Naive B cell (primary cell): ENCODE measurements at regions not wholly inside any gene's neighbourhood (a gene's known extent, or its start where the extent isn't known, plus 50 kb on each side); places are given as distances from the start of the nearest gene placed in this dataset.
"Not testable (repeated sequence)": the region's sequence is repeated elsewhere in the genome, so short reads cannot be mapped to it uniquely, and the experiment has no call there.

Experiments
- ATAC-seq, 2 donors: fragments of 150-1000 bp; cut with Tn5 transposase; 2 replicates each; pipeline ENCODE4 v1.10.0; 2021; ENCODE audit warnings: low read depth in 2 of 2, mild to moderate bottlenecking in 2 of 2, moderate library complexity in 2 of 2
- DNase-seq: peaks from one replicate; pipeline ENCODE4 v3.0.0; 2022
- H3K27ac Mint-ChIP-seq, 6 donors: one replicate each; pipeline ENCODE4 v1.8.0; 2020 to 2022; ENCODE audit warnings: mild to moderate bottlenecking in 6 of 6, mixed read lengths in 6 of 6, moderate library complexity in 5 of 6, inconsistent platforms in 2 of 6
- H3K27me3 Mint-ChIP-seq, 3 donors: one replicate each; pipeline ENCODE4 v1.8.0; 2021 to 2022; ENCODE audit warnings: mixed read lengths in 3 of 3, mild to moderate bottlenecking in 1 of 3
- H3K36me3 Mint-ChIP-seq, 2 donors: one replicate each; pipeline ENCODE4 v1.8.0; 2020 to 2022; ENCODE audit warnings: mixed read lengths in 2 of 2, inconsistent platforms in 1 of 2, mild to moderate bottlenecking in 1 of 2
- H3K4me1 Mint-ChIP-seq, 3 donors: one replicate each; pipeline ENCODE4 v1.8.0; 2020 to 2022; ENCODE audit warnings: mixed read lengths in 3 of 3, inconsistent platforms in 1 of 3, mild to moderate bottlenecking in 1 of 3, moderate library complexity in 1 of 3
- H3K4me3 Mint-ChIP-seq, 8 donors: one replicate each; pipeline ENCODE4 v1.8.0; 2020 to 2022; ENCODE audit warnings: mild to moderate bottlenecking in 8 of 8, mixed read lengths in 8 of 8, moderate library complexity in 8 of 8, inconsistent platforms in 2 of 8
- H3K9me3 Mint-ChIP-seq, 7 donors: one replicate each; pipeline ENCODE4 v1.8.0; 2020 to 2022; ENCODE audit warnings: mixed read lengths in 7 of 7, mild to moderate bottlenecking in 5 of 7, inconsistent platforms in 2 of 7, moderate library complexity in 1 of 7

DNA sequence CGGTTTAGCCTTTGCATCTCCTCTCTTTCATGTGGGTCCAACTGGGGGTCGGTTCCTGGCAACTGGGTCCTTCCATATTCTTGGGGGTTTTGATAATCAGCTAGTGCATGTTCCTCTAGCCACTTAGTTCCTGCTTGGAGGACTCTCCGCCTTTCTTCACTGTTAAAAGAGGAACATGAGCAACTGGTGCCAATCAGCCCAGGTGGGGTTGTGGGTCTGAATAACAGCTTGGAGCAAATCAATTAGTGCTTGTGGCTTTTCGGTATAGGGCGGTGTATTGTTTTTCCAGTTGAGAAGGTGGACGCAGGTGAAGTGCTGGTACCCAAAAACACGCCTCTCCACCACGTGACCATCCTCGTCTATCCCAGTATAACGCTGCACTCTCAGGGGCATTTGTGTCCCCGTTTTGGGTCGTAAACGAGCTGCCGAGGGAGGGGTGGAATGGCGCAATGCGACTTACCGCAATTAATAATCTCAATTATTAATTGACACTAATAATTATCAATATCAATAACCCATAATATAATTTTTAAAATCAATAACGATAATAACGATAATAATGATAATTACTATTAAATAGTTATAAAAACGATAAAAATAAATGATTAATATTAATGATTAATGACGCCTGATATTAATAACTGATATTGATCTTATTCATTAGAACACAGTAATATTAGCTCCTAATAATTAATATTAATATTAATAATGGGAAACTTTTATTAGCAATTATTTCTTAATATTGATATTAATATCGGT lies 51.9 kb upstream of the ALG1L2 start:
- H3K27me3 Mint-ChIP-seq, DNase-seq, ATAC-seq, H3K36me3 Mint-ChIP-seq, H3K4me3 Mint-ChIP-seq, H3K4me1 Mint-ChIP-seq, H3K9me3 Mint-ChIP-seq: not testable (repeated sequence)
- peak overlapping the region in 1 of 6 donors; percentile 86 for H3K27ac Mint-ChIP-seq
